OCI-LY7 (cell line): ENCODE measurements at regions not wholly inside any gene's neighbourhood (a gene's known extent, or its start where the extent isn't known, plus 50 kb on each side); places are given as distances from the start of the nearest gene placed in this dataset.

Experiments used
- BruUV-seq: library from RNA; stranded (reverse); fragments of 400-500 nt; replicated peaks from 2 replicates; lab custom pipeline; 2021; lab: Mats Ljungman, UMichigan
- CTCF ChIA-PET: fragments of 300-600 bp; sonication (Branson Sonifier 250); formaldehyde crosslinking; loops from one replicate; lab custom pipeline; 2022; ENCODE audit warnings: antibody characterized with exemption; ENCODE audit not compliant: unreplicated experiment; lab: Charles Lee
- POLR2A ChIA-PET: fragments of 300-600 bp; sonication (Branson Sonifier 250); formaldehyde crosslinking; loops from one replicate; lab custom pipeline; 2022; ENCODE audit warnings: antibody characterized with exemption; lab: Charles Lee
- DNase-seq: peaks from one replicate; pipeline ENCODE4 v3.0.0-alpha.2; 2015; ENCODE audit warnings: low spot score
- H2AFZ ChIP-seq: fragments of 200-600 bp; sonication (generic), shearing (Covaris generic); 2 replicates; pipeline ENCODE4 v1.6.1; 2014; ENCODE audit warnings: mild to moderate bottlenecking, antibody characterized with exemption, low read length, moderate library complexity
- H3K27ac ChIP-seq: fragments of 200-600 bp; sonication (generic); 2 replicates; pipeline ENCODE4 v1.5.1; 2014; ENCODE audit warnings: mixed run types, low read depth, mild to moderate bottlenecking, moderate library complexity, low read length, inconsistent platforms; ENCODE audit not compliant: poor library complexity, severe bottlenecking
- H3K36me3 ChIP-seq: fragments of 200-600 bp; sonication (generic); 2 replicates; pipeline ENCODE4 v1.6.1; 2014; ENCODE audit warnings: mild to moderate bottlenecking, antibody characterized with exemption, low read length, moderate library complexity, mixed read lengths; ENCODE audit not compliant: insufficient read depth
- H3K4me1 ChIP-seq: fragments of 200-600 bp; sonication (generic); 2 replicates; pipeline ENCODE4 v1.5.1; 2014; ENCODE audit warnings: mild to moderate bottlenecking, low read length; ENCODE audit not compliant: insufficient read depth, poor library complexity, severe bottlenecking
- H3K4me2 ChIP-seq: fragments of 200-600 bp; sonication (generic); 2 replicates; pipeline ENCODE4 v1.6.1; 2014; ENCODE audit warnings: mild to moderate bottlenecking, low read length
- H3K4me3 ChIP-seq: fragments of 200-600 bp; sonication (generic); 2 replicates; pipeline ENCODE4 v1.5.1; 2014; ENCODE audit warnings: mild to moderate bottlenecking, low read depth, low read length; ENCODE audit not compliant: poor library complexity, severe bottlenecking
- H3K79me2 ChIP-seq: fragments of 200-600 bp; sonication (generic); 2 replicates; pipeline ENCODE4 v1.6.1; 2016; ENCODE audit warnings: low read depth, mild to moderate bottlenecking, low read length, moderate library complexity, mixed read lengths; ENCODE audit not compliant: insufficient read depth
- H3K9me2 ChIP-seq: fragments of 200-600 bp; sonication (generic); 2 replicates; pipeline ENCODE4 v1.6.1; 2016; ENCODE audit warnings: mild to moderate bottlenecking, low read length, mixed read lengths; ENCODE audit not compliant: insufficient read depth
- H3K9me3 ChIP-seq: fragments of 200-600 bp; sonication (generic); 2 replicates; pipeline ENCODE4 v1.6.1; 2014; ENCODE audit warnings: mild to moderate bottlenecking, mixed run types, low read length, mixed read lengths
- H4K20me1 ChIP-seq: fragments of 200-600 bp; sonication (generic); 2 replicates; pipeline ENCODE4 v1.6.1; 2014; ENCODE audit warnings: mild to moderate bottlenecking, antibody characterized with exemption, low read length, moderate library complexity, mixed read lengths; ENCODE audit not compliant: insufficient read depth
- CTCF ChIP-seq: fragments of 200-600 bp; sonication (generic); conservative IDR thresholded peaks from 2 replicates; pipeline ENCODE4 v1.5.1; 2014; ENCODE audit warnings: mild to moderate bottlenecking, antibody characterized with exemption, low read length, moderate library complexity, mixed read lengths
- EZH2phosphoT487 ChIP-seq: fragments of 200-600 bp; sonication (generic); IDR thresholded peaks from 2 replicates; pipeline ENCODE4 v1.6.1; 2018; ENCODE audit warnings: low read depth, borderline replicate concordance, mild to moderate bottlenecking, mixed run types, antibody characterized with exemption, low read length, moderate library complexity, mixed read lengths
- intact Hi-C: fragments of 100-400 bp; cut with micrococcal nuclease; formaldehyde crosslinking; loops from one replicate; pipeline ENCODE4 v1.10.0; 2022; ENCODE audit not compliant: unreplicated experiment

DNA sequence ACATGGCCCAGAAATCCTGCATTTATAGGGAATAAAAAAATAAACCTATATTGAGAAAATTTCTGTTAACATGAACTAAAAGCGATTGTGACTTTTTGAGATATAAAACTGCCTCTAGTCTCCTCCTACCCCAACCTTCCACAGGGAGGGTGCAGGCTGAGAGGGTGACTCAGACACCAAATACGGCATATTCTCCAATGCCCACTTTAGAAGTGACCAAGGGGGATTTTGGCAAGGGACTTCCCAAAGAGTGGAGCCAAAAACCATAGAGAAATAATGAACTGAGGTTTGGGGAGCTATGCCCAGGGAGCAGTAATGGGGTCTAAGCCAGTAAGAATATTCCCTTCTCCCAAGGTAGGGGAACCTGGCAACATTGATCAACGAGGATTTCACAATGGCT, 124.9 kb upstream of the ZC3H12C start:
- no peak overlapping the region for H2AFZ ChIP-seq
- peaks cover 31% of the 10 kb centered on the region for H3K4me1 ChIP-seq
- intact Hi-C loops = no loop called here
- POLR2A ChIA-PET = interaction anchor here (1.8 to 4.3 kb wide), 2 partner anchors 11 kb away, joined by 4 to 26 read pairs; no protein-coding TSS in a partner anchor
- BruUV-seq = no TSS peak
- no peaks in the 10 kb centered on the region for H3K9me3 ChIP-seq
- no peaks in the 10 kb centered on the region for H4K20me1 ChIP-seq
- H3K27ac ChIP-seq = no peak overlapping the region
- H3K79me2 ChIP-seq = no peaks in the 10 kb centered on the region
- H3K4me2 ChIP-seq = no peak overlapping the region
- no peaks in the 10 kb centered on the region for H3K9me2 ChIP-seq
- CTCF ChIA-PET = no interaction called here
- no peak for DNase-seq
- no peaks in the 10 kb centered on the region for H3K36me3 ChIP-seq
- H3K4me3 ChIP-seq = no peak overlapping the region
- no peak for TF ChIP-seq CTCF
- TF ChIP-seq EZH2phosphoT487 = no peak

GRCh38 chr11:109968781-109969180, 124.4 kb upstream of the ZC3H12C start:
- Histone ChIP-seq H3K9me3 (no peaks in the 10 kb centered on the region), H4K20me1 (no peaks in the 10 kb centered on the region), H3K4me2 (no peak overlapping the region), H2AFZ (no peak overlapping the region), H3K4me3 (no peak overlapping the region), H3K27ac (no peak overlapping the region), H3K36me3 (no peaks in the 10 kb centered on the region), H3K4me1 (peaks cover 31% of the 10 kb centered on the region), H3K79me2 (no peaks in the 10 kb centered on the region), H3K9me2 (no peaks in the 10 kb centered on the region)
- POLR2A ChIA-PET = interaction anchor here (1.8 to 4.6 kb wide), 3 partner anchors 10 to 15 kb away, joined by 4 to 26 read pairs (median 22); no protein-coding TSS in a partner anchor
- CTCF ChIA-PET = no interaction called here
- no peak for DNase-seq
- BruUV-seq = no TSS peak
- no peak for TF ChIP-seq EZH2phosphoT487
- TF ChIP-seq CTCF = no peak
- intact Hi-C loops = no loop called here

- intact Hi-C loops = no loop called here
- Histone ChIP-seq H3K4me2 (peak overlapping the region; percentile 63), H3K36me3 (no peaks in the 10 kb centered on the region), H3K4me3 (no peak overlapping the region), H3K9me3 (no peaks in the 10 kb centered on the region), H2AFZ (peak overlapping the region; percentile 93; the same call in 1 of the 2 replicates), H3K27ac (peak overlapping the region; percentile 71), H3K79me2 (no peaks in the 10 kb centered on the region), H4K20me1 (no peaks in the 10 kb centered on the region), H3K4me1 (peaks cover 31% of the 10 kb centered on the region), H3K9me2 (no peaks in the 10 kb centered on the region)
- no peak for TF ChIP-seq CTCF
- no peak for TF ChIP-seq EZH2phosphoT487
- CTCF ChIA-PET = no interaction called here
- no TSS peak for BruUV-seq
- POLR2A ChIA-PET = interaction anchor here (0.6 to 4.6 kb wide), 4 partner anchors 9 to 1814 kb away, joined by 3 to 26 read pairs (median 14); no protein-coding TSS in a partner anchor
- no peak for DNase-seq
Measured at GRCh38 chr11:109970516-109971183, 122.5 kb upstream of the ZC3H12C start.
